ENCODE measurements at regions not wholly inside any gene's neighbourhood (a gene's known extent, or its start where the extent isn't known, plus 50 kb on each side); places are given as distances from the start of the nearest gene placed in this dataset.

DNA sequence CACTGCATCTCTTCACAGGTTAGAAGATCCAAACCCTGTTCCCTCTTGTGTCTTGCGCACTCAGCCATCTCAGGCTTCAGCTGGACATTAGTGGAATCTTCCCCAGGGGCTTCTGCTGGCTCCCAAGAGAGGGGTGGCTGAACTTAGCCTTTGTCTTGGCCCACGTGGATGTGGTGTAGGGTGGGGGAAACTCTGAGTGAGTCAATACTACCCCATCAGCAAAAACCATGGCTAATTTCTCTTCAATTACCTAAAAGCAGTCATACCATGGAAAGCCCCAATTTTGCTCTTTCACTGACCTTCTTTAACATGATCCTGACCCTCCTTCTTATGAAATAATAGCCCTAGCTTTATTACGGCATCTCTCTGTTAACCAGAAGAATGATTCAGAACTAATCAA, 72.5 kb upstream of the RAB3GAP2 start (continued):
- TF ChIP-seq, protein P1, sequence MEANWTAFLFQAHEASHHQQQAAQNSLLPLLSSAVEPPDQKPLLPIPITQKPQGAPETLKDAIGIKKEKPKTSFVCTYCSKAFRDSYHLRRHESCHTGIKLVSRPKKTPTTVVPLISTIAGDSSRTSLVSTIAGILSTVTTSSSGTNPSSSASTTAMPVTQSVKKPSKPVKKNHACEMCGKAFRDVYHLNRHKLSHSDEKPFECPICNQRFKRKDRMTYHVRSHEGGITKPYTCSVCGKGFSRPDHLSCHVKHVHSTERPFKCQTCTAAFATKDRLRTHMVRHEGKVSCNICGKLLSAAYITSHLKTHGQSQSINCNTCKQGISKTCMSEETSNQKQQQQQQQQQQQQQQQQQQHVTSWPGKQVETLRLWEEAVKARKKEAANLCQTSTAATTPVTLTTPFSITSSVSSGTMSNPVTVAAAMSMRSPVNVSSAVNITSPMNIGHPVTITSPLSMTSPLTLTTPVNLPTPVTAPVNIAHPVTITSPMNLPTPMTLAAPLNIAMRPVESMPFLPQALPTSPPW (CRISPR knock-in tag; IDR thresholded peaks at IDR 0.05): no peak

DNA sequence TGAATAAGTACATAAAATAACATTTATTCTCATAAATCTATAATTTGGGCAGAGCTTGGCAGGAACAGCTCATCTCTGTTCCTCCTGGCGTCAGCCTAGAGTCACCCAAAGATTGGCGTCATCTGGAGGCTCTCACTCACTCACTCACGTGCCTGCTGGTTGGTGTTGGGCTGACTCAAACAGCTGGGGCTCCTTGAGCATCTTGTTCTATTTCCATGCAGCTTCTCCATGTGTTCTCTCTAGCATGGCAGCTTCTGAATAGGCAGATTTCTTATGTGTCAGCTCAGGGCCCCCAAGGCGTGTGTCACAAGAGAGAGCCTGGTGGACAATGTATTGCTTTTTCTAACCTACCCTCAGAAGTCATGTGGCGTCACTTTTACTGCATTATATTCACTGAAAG, 70.6 kb upstream of the RAB3GAP2 start:
- Histone ChIP-seq H3K9me1 (ENCODE audit: control insufficient read depth, insufficient read depth, low read length) (no peaks in the 10 kb centered on the region), H3K9ac (ENCODE audit: insufficient read depth in 1 of 2, low read depth in 2 of 2, low read length in 2 of 2) (no peak overlapping the region), H3K4me2 (ENCODE audit: insufficient read depth, low read length) (no peak overlapping the region), H3K36me3 (ENCODE audit: control insufficient read depth, insufficient read depth, low read length) (no peaks in the 10 kb centered on the region), H4K20me1 (replicated peaks; ENCODE audit: control insufficient read depth, insufficient read depth, low read length) (no peaks in the 10 kb centered on the region), H3K27ac (ENCODE audit: extremely low read depth, low read depth, low read length) (no peak overlapping the region), H3K4me3 (no peak overlapping the region), H3K27me3 (ENCODE audit: control insufficient read depth in 2 of 2, insufficient read depth in 2 of 2, low read length in 2 of 2) (peaks cover 6 to 11% of the 10 kb centered on the region in 2 experiments; a peak in 3 of 5 replicates), H3K4me1 (replicated peaks in 1 of 2; ENCODE audit: control insufficient read depth in 2 of 2, insufficient read depth in 2 of 2, low read length in 2 of 2) (no peaks in the 10 kb centered on the region), H2AFZ (ENCODE audit: low read depth, low read length) (no peak overlapping the region), H3K9me3 (replicated peaks; ENCODE audit: control insufficient read depth, insufficient read depth, low read depth, low read length) (no peaks in the 10 kb centered on the region), H3K79me2 (ENCODE audit: control insufficient read depth, insufficient read depth, low read length) (no peaks in the 10 kb centered on the region)
- POLR2A ChIA-PET: interaction anchor here (0.8 kb wide), 1 partner anchor 13 kb away, joined by 3 read pairs; no protein-coding TSS in a partner anchor
- DNase-seq (ENCODE audit: extremely low read depth in 1 of 4, low spot score in 3 of 4) (no peak), ATAC-seq (peak; percentile 42; the same call in 1 of the 3 replicates), FAIRE-seq (no peak)
- intact Hi-C loops (cut with micrococcal nuclease): no loop called here
- no TSS peak for BruUV-seq (replicated peaks)
- CTCF ChIA-PET (ENCODE audit: low intra/inter-chr PET ratio): interaction anchor here (0.6 kb wide), 1 partner anchor 103 kb away, joined by 5 read pairs; no protein-coding TSS in a partner anchor
- TF ChIP-seq ZNF174 (CRISPR knock-in tag; IDR thresholded peaks at IDR 0.05) (no peak), POLR3A (IDR thresholded peaks at IDR 0.05; ENCODE audit: borderline replicate concordance, extremely low read depth, insufficient read depth, insufficient read length) (no peak), BHLHE40 (IDR thresholded peaks at IDR 0.05; ENCODE audit: low read length) (peak; percentile 76), HSF4 (CRISPR knock-in tag; IDR thresholded peaks at IDR 0.05; ENCODE audit: borderline replicate concordance) (no peak), ZNF436 (CRISPR knock-in tag; IDR thresholded peaks at IDR 0.05) (no peak), SNIP1 (IDR thresholded peaks at IDR 0.05; ENCODE audit: low read depth) (no peak)
- TF ChIP-seq, protein P2, sequence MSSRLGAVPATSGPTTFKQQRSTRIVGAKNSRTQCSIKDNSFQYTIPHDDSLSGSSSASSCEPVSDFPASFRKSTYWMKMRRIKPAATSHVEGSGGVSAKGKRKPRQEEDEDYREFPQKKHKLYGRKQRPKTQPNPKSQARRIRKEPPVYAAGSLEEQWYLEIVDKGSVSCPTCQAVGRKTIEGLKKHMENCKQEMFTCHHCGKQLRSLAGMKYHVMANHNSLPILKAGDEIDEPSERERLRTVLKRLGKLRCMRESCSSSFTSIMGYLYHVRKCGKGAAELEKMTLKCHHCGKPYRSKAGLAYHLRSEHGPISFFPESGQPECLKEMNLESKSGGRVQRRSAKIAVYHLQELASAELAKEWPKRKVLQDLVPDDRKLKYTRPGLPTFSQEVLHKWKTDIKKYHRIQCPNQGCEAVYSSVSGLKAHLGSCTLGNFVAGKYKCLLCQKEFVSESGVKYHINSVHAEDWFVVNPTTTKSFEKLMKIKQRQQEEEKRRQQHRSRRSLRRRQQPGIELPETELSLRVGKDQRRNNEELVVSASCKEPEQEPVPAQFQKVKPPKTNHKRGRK (tag; IDR thresholded peaks at IDR 0.05): no peak
- TF ChIP-seq, protein P3, sequence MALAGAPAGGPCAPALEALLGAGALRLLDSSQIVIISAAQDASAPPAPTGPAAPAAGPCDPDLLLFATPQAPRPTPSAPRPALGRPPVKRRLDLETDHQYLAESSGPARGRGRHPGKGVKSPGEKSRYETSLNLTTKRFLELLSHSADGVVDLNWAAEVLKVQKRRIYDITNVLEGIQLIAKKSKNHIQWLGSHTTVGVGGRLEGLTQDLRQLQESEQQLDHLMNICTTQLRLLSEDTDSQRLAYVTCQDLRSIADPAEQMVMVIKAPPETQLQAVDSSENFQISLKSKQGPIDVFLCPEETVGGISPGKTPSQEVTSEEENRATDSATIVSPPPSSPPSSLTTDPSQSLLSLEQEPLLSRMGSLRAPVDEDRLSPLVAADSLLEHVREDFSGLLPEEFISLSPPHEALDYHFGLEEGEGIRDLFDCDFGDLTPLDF (CRISPR knock-in tag; IDR thresholded peaks at IDR 0.05): no peak
- in situ Hi-C loops (cut with MboI): no loop called here
- 2% methylated on average over 5 of the region's 5 CpGs for WGBS (ENCODE audit: insufficient coverage, low coverage, missing lambda C conversion rate)

Measured in K562 (cell line).